ENCODE measurements at regions not wholly inside any gene's neighbourhood (a gene's known extent, or its start where the extent isn't known, plus 50 kb on each side); places are given as distances from the start of the nearest gene placed in this dataset.

- no peaks in the 10 kb centered on the region for H3K9me1 ChIP-seq (replicated peaks; ENCODE audit: control insufficient read depth, extremely low read depth, insufficient read depth, low read length)
- FAIRE-seq = no peak
- intact Hi-C loops (cut with micrococcal nuclease) = no loop called here
These were observed 120.7 kb upstream of the ADGRL3 start for GRCh38 chr4:61079427-61079826.

More at GRCh38 chr4:61079427-61079826, 120.7 kb upstream of the ADGRL3 start:
- BruUV-seq (replicated peaks) = no TSS peak
- Histone ChIP-seq H3K27me3 (ENCODE audit: control insufficient read depth in 2 of 2, insufficient read depth in 2 of 2, low read length in 2 of 2) (no peaks in the 10 kb centered on the region), H4K20me1 (replicated peaks; ENCODE audit: control insufficient read depth, extremely low read depth, insufficient read depth, low read length) (no peaks in the 10 kb centered on the region), H3K27ac (ENCODE audit: insufficient read depth, low read depth, low read length) (no peak overlapping the region), H3K9ac (replicated peaks; ENCODE audit: extremely low read depth, insufficient read depth, low read length) (no peak overlapping the region), H3K4me3 (replicated peaks in 1 of 3; ENCODE audit: insufficient read depth in 1 of 3, low read depth in 1 of 3, low read length in 3 of 3) (no peak overlapping the region), H3K79me2 (ENCODE audit: control insufficient read depth, insufficient read depth, low read length) (no peaks in the 10 kb centered on the region), H3K36me3 (ENCODE audit: control insufficient read depth in 2 of 2, extremely low read depth in 1 of 2, insufficient read depth in 2 of 2, low read length in 2 of 2) (no peaks in the 10 kb centered on the region), H3K4me2 (ENCODE audit: insufficient read depth, low read length) (no peak overlapping the region), H3K9me3 (replicated peaks; ENCODE audit: control insufficient read depth, insufficient read depth, low read length) (no peaks in the 10 kb centered on the region), H2AFZ (ENCODE audit: low read depth, low read length) (no peak overlapping the region), H3K4me1 (ENCODE audit: control insufficient read depth, extremely low read depth, insufficient read depth, low read length) (no peaks in the 10 kb centered on the region)
- ChIA-PET CTCF (no interaction called here), POLR2A (no interaction called here)
- dilution Hi-C loops (cut with MboI; ENCODE audit: extremely low pct_ligation_motif_present, low sequenced_read_pairs) = no loop called here
- TF ChIP-seq FOS (IDR thresholded peaks at IDR 0.05; ENCODE audit: borderline replicate concordance, insufficient read depth, low read length) (no peak), POLR2AphosphoS5 (IDR thresholded peaks at IDR 0.05; ENCODE audit: insufficient read depth, low read depth, low read length) (no peak), POLR2A (IDR thresholded peaks at IDR 0.05; ENCODE audit: low read depth, low read length) (no peak), EZH2 (IDR thresholded peaks at IDR 0.05; ENCODE audit: borderline replicate concordance, low read depth, low read length, severe bottlenecking) (no peak), GATA2 (IDR thresholded peaks at IDR 0.05; ENCODE audit: insufficient read depth, insufficient read length, low read depth, low read length) (no peak), MYC (IDR thresholded peaks at IDR 0.05; ENCODE audit: low read depth, low read length) (no peak), JUN (IDR thresholded peaks at IDR 0.05; ENCODE audit: borderline replicate concordance, insufficient read depth, insufficient read length, low read depth) (no peak)
- TF ChIP-seq, protein P1, sequence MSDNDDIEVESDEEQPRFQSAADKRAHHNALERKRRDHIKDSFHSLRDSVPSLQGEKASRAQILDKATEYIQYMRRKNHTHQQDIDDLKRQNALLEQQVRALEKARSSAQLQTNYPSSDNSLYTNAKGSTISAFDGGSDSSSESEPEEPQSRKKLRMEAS (IDR thresholded peaks at IDR 0.05; ENCODE audit: insufficient read depth, insufficient read length) = no peak
- TF ChIP-seq, protein P2, sequence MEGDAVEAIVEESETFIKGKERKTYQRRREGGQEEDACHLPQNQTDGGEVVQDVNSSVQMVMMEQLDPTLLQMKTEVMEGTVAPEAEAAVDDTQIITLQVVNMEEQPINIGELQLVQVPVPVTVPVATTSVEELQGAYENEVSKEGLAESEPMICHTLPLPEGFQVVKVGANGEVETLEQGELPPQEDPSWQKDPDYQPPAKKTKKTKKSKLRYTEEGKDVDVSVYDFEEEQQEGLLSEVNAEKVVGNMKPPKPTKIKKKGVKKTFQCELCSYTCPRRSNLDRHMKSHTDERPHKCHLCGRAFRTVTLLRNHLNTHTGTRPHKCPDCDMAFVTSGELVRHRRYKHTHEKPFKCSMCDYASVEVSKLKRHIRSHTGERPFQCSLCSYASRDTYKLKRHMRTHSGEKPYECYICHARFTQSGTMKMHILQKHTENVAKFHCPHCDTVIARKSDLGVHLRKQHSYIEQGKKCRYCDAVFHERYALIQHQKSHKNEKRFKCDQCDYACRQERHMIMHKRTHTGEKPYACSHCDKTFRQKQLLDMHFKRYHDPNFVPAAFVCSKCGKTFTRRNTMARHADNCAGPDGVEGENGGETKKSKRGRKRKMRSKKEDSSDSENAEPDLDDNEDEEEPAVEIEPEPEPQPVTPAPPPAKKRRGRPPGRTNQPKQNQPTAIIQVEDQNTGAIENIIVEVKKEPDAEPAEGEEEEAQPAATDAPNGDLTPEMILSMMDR (IDR thresholded peaks at IDR 0.05; ENCODE audit: extremely low read depth in 1 of 2, insufficient read depth in 1 of 2, low read depth in 1 of 2, low read length in 2 of 2) = no peak
- no peak for DNase-seq (ENCODE audit: low read depth, low spot score)
